CD4-positive, alpha-beta memory T cell (primary cell): ENCODE measurements at regions not wholly inside any gene's neighbourhood (a gene's known extent, or its start where the extent isn't known, plus 50 kb on each side); places are given as distances from the start of the nearest gene placed in this dataset.

Source experiments
- CTCF ChIA-PET: fragments of 350-600 bp; sonication (Branson Sonifier 250); formaldehyde crosslinking; loops from one replicate; lab custom pipeline; 2021; ENCODE audit warnings: inconsistent platforms; ENCODE audit not compliant: partially characterized antibody; lab: Charles Lee
- POLR2A ChIA-PET: fragments of 350-600 bp; sonication (Branson Sonifier 250); formaldehyde crosslinking; loops from one replicate; lab custom pipeline; 2021; ENCODE audit not compliant: partially characterized antibody; lab: Charles Lee
- DNase-seq, 5 donors: peaks; one replicate each; pipeline versions ENCODE4 v3.0.0 to v3.0.0-alpha.2; 2020 to 2022; ENCODE audit warnings: mixed read lengths in 1 of 5
- H3K27ac ChIP-seq: one replicate; pipeline ENCODE4 v1.7.0; 2013; ENCODE audit warnings: low read depth, low read length
- H3K27me3 ChIP-seq: 2 replicates; pipeline ENCODE4 v1.7.0; 2013; ENCODE audit warnings: mild to moderate bottlenecking, low read length, moderate library complexity; ENCODE audit not compliant: insufficient read depth
- H3K36me3 ChIP-seq: 2 replicates; pipeline ENCODE4 v1.7.0; 2013; ENCODE audit warnings: mild to moderate bottlenecking, low read length, moderate library complexity; ENCODE audit not compliant: insufficient read depth
- H3K4me1 ChIP-seq: 2 replicates; pipeline ENCODE4 v1.7.0; 2013; ENCODE audit warnings: mild to moderate bottlenecking, low read length, moderate library complexity; ENCODE audit not compliant: insufficient read depth
- H3K4me3 ChIP-seq, 2 donors: one replicate each; pipeline ENCODE4 v1.7.0; 2013; ENCODE audit warnings: low read length in 2 of 2, mild to moderate bottlenecking in 1 of 2
- H3K9me3 ChIP-seq, 2 donors: one replicate each; pipeline ENCODE4 v1.7.0; 2013; ENCODE audit warnings: low read length in 2 of 2, control low read depth in 1 of 2; ENCODE audit not compliant: control insufficient read depth in 1 of 2
- H3K27ac Mint-ChIP-seq, 7 donors: one replicate each; pipeline ENCODE4 v1.8.0; 2020 to 2021; ENCODE audit warnings: mixed read lengths in 7 of 7, mild to moderate bottlenecking in 6 of 7, inconsistent platforms in 3 of 7, moderate library complexity in 3 of 7
- H3K27me3 Mint-ChIP-seq, 2 donors: one replicate each; pipeline ENCODE4 v1.8.0; 2020 to 2021; ENCODE audit warnings: mixed read lengths in 2 of 2
- H3K36me3 Mint-ChIP-seq, 2 donors: one replicate each; pipeline ENCODE4 v1.8.0; 2020 to 2021; ENCODE audit warnings: mixed read lengths in 2 of 2, inconsistent platforms in 1 of 2, mild to moderate bottlenecking in 1 of 2
- H3K4me1 Mint-ChIP-seq, 4 donors: one replicate each; pipeline ENCODE4 v1.8.0; 2020 to 2021; ENCODE audit warnings: mixed read lengths in 4 of 4, mild to moderate bottlenecking in 1 of 4
- H3K4me3 Mint-ChIP-seq, 8 donors: one replicate each; pipeline ENCODE4 v1.8.0; 2020 to 2021; ENCODE audit warnings: mixed read lengths in 8 of 8, mild to moderate bottlenecking in 7 of 8, moderate library complexity in 6 of 8, inconsistent platforms in 3 of 8
- H3K9me3 Mint-ChIP-seq, 8 donors: one replicate each; pipeline ENCODE4 v1.8.0; 2020 to 2021; ENCODE audit warnings: mixed read lengths in 8 of 8, mild to moderate bottlenecking in 5 of 8, inconsistent platforms in 3 of 8, moderate library complexity in 1 of 8
- intact Hi-C: fragments of 100-400 bp; cut with micrococcal nuclease; formaldehyde crosslinking; loops from one replicate; pipeline ENCODE4 v1.15.1; 2023

- Histone ChIP-seq H3K4me1 (no peaks in the 10 kb centered on the region), H3K36me3 (no peaks in the 10 kb centered on the region), H3K27me3 (no peaks in the 10 kb centered on the region), H3K4me3 (no peak overlapping the region), H3K27ac (no peak overlapping the region), H3K9me3 (no peaks in the 10 kb centered on the region)
- Mint-ChIP-seq H3K27me3 (no peaks in the 10 kb centered on the region), H3K4me1 (no peaks in the 10 kb centered on the region), H3K9me3 (peaks cover 0 to 13% (median 3%) of the 10 kb centered on the region in 8 donors), H3K4me3 (no peak overlapping the region), H3K36me3 (no peaks in the 10 kb centered on the region), H3K27ac (no peak overlapping the region)
- ChIA-PET POLR2A (no interaction called here), CTCF (no interaction called here)
- DNase-seq = no peak
- intact Hi-C loops = no loop called here
Measured at GRCh38 chr13:86378628-86379027, 579.4 kb upstream of the SLITRK6 start.

GRCh38 chr13:86383151-86383550, 583.9 kb upstream of the SLITRK6 start:
- Histone ChIP-seq H3K4me3 (no peak overlapping the region), H3K36me3 (no peaks in the 10 kb centered on the region), H3K27me3 (no peaks in the 10 kb centered on the region), H3K9me3 (no peaks in the 10 kb centered on the region), H3K4me1 (no peaks in the 10 kb centered on the region), H3K27ac (no peak overlapping the region)
- ChIA-PET POLR2A (no interaction called here), CTCF (no interaction called here)
- Mint-ChIP-seq H3K36me3 (no peaks in the 10 kb centered on the region), H3K27ac (no peak overlapping the region), H3K9me3 (peaks cover 0 to 4% (median 0%) of the 10 kb centered on the region in 8 donors), H3K4me3 (no peak overlapping the region), H3K27me3 (no peaks in the 10 kb centered on the region), H3K4me1 (no peaks in the 10 kb centered on the region)
- intact Hi-C loops = no loop called here
- DNase-seq = no peak

GRCh38 chr13:86383561-86383960, 584.3 kb upstream of the SLITRK6 start:
- Mint-ChIP-seq H3K4me1 (no peaks in the 10 kb centered on the region), H3K4me3 (no peak overlapping the region), H3K36me3 (no peaks in the 10 kb centered on the region), H3K9me3 (peaks cover 0 to 4% (median 0%) of the 10 kb centered on the region in 8 donors), H3K27me3 (no peaks in the 10 kb centered on the region), H3K27ac (no peak overlapping the region)
- intact Hi-C loops = no loop called here
- POLR2A ChIA-PET = no interaction called here
- H3K9me3 ChIP-seq = no peaks in the 10 kb centered on the region
- no peak overlapping the region for H3K4me3 ChIP-seq
- no peaks in the 10 kb centered on the region for H3K27me3 ChIP-seq
- no peaks in the 10 kb centered on the region for H3K4me1 ChIP-seq
- no peak for DNase-seq
- CTCF ChIA-PET = no interaction called here
- H3K36me3 ChIP-seq = no peaks in the 10 kb centered on the region
- no peak overlapping the region for H3K27ac ChIP-seq

GRCh38 chr13:86397635-86398034, 598.4 kb upstream of the SLITRK6 start:
- no peaks in the 10 kb centered on the region for H3K4me1 Mint-ChIP-seq
- H3K4me3 Mint-ChIP-seq = no peak overlapping the region
- peaks cover 0 to 11% (median 0%) of the 10 kb centered on the region in 8 donors for H3K9me3 Mint-ChIP-seq
- no peaks in the 10 kb centered on the region for H3K27me3 ChIP-seq
- DNase-seq = no peak
- no peaks in the 10 kb centered on the region for H3K4me1 ChIP-seq
- H3K36me3 ChIP-seq = no peaks in the 10 kb centered on the region
- H3K4me3 ChIP-seq = no peak overlapping the region
- H3K27me3 Mint-ChIP-seq = no peaks in the 10 kb centered on the region
- H3K27ac Mint-ChIP-seq = no peak overlapping the region
- H3K9me3 ChIP-seq = no peaks in the 10 kb centered on the region
- no peak overlapping the region for H3K27ac ChIP-seq
- intact Hi-C loops = no loop called here
- POLR2A ChIA-PET = interaction anchor here (1.0 kb wide), 1 partner anchor 8 kb away, joined by 3 read pairs; no protein-coding TSS in a partner anchor
- H3K36me3 Mint-ChIP-seq = no peaks in the 10 kb centered on the region
- CTCF ChIA-PET = no interaction called here

GRCh38 chr13:86399572-86399971, 600.4 kb upstream of the SLITRK6 start:
- H3K27me3 Mint-ChIP-seq = no peaks in the 10 kb centered on the region
- Histone ChIP-seq H3K27me3 (no peaks in the 10 kb centered on the region), H3K4me3 (no peak overlapping the region), H3K27ac (no peak overlapping the region), H3K4me1 (no peaks in the 10 kb centered on the region), H3K36me3 (no peaks in the 10 kb centered on the region), H3K9me3 (no peaks in the 10 kb centered on the region)
- intact Hi-C loops = no loop called here
- H3K4me3 Mint-ChIP-seq = no peak overlapping the region
- no peaks in the 10 kb centered on the region for H3K4me1 Mint-ChIP-seq
- H3K36me3 Mint-ChIP-seq = no peaks in the 10 kb centered on the region
- ChIA-PET POLR2A (no interaction called here), CTCF (no interaction called here)
- H3K27ac Mint-ChIP-seq = no peak overlapping the region
- no peak for DNase-seq
- H3K9me3 Mint-ChIP-seq = peaks cover 0 to 15% (median 2%) of the 10 kb centered on the region in 8 donors

GRCh38 chr13:86402500-86402899, 603.3 kb upstream of the SLITRK6 start:
- ChIA-PET CTCF (no interaction called here), POLR2A (no interaction called here)
- Histone ChIP-seq H3K27ac (no peak overlapping the region), H3K4me1 (no peaks in the 10 kb centered on the region), H3K9me3 (no peaks in the 10 kb centered on the region), H3K36me3 (no peaks in the 10 kb centered on the region), H3K4me3 (no peak overlapping the region), H3K27me3 (no peaks in the 10 kb centered on the region)
- Mint-ChIP-seq H3K27ac (no peak overlapping the region), H3K4me1 (no peaks in the 10 kb centered on the region), H3K4me3 (no peak overlapping the region), H3K36me3 (no peaks in the 10 kb centered on the region), H3K27me3 (no peaks in the 10 kb centered on the region), H3K9me3 (peaks cover 0 to 13% (median 2%) of the 10 kb centered on the region in 8 donors)
- DNase-seq = no peak
- intact Hi-C loops = no loop called here

GRCh38 chr13:86403181-86403580, 604.0 kb upstream of the SLITRK6 start:
- H3K4me1 Mint-ChIP-seq = no peaks in the 10 kb centered on the region
- no peaks in the 10 kb centered on the region for H3K36me3 ChIP-seq
- H3K4me3 ChIP-seq = no peak overlapping the region
- ChIA-PET CTCF (no interaction called here), POLR2A (no interaction called here)
- H3K4me1 ChIP-seq = no peaks in the 10 kb centered on the region
- peaks cover 0 to 13% (median 4%) of the 10 kb centered on the region in 8 donors for H3K9me3 Mint-ChIP-seq
- H3K27ac ChIP-seq = no peak overlapping the region
- H3K4me3 Mint-ChIP-seq = no peak overlapping the region
- no peaks in the 10 kb centered on the region for H3K9me3 ChIP-seq
- H3K27ac Mint-ChIP-seq = no peak overlapping the region
- H3K27me3 Mint-ChIP-seq = no peaks in the 10 kb centered on the region
- intact Hi-C loops = no loop called here
- H3K36me3 Mint-ChIP-seq = no peaks in the 10 kb centered on the region
- DNase-seq = no peak
- no peaks in the 10 kb centered on the region for H3K27me3 ChIP-seq
